ENCODE measurements at regions not wholly inside any gene's neighbourhood (a gene's known extent, or its start where the extent isn't known, plus 50 kb on each side); places are given as distances from the start of the nearest gene placed in this dataset.

DNA sequence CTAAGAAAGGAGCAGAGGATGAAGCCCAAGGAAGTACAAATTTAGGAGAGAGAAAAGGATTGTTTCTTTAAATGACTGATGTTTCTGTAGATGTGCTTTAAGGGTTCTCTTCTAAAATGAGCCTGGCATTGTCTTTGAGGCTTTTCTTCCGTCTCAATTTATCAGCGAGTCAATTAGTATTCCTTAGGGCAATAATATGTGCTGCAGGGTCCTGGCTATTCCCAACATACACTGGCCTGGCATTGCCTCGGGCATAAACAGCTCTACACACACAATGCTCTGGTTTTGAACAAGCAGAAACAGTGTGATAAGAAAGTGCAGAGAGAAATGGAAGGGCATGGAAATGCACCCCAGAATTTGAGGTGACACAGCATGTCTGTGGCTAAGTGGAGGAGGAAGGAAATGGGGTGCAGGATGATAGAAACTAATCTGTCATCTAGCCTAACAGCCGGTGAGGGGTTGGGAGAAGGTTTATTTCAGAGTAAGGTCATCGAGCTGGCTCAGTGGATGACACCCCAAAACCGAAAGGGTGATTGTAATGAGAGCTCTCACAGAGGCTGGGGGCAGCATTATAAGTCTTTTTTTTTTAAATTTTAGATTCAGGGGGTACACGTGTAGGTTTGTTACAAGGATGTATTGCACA is 67.5 kb upstream of the ARHGAP21 start:
- H2BK5ac ChIP-seq (ENCODE audit: low read depth, low read length, poor library complexity, severe bottlenecking) = no peak overlapping the region
- H2AFZ ChIP-seq (replicated peaks; ENCODE audit: low read length, poor library complexity) = no peak overlapping the region
- no peaks in the 10 kb centered on the region; the same call in 1 of the 2 replicates for H3K27me3 ChIP-seq (ENCODE audit: control insufficient read depth, insufficient read depth, low read length)
- no peak overlapping the region for H3K27ac ChIP-seq (ENCODE audit: insufficient read depth, low read length)
- H4K5ac ChIP-seq (ENCODE audit: low read depth, low read length) = no peak overlapping the region
- intact Hi-C loops (cut with micrococcal nuclease) = no loop called here
- no peaks in the 10 kb centered on the region for H3K36me3 ChIP-seq (ENCODE audit: control insufficient read depth, insufficient read depth, low read length)
- H4K20me1 ChIP-seq (ENCODE audit: insufficient read depth, low read length) = no peaks in the 10 kb centered on the region
- H3K23ac ChIP-seq (ENCODE audit: low read depth, low read length) = no peak overlapping the region
- POLR2A ChIA-PET (ENCODE audit: unreplicated experiment) = no interaction called here
- CTCF ChIA-PET = no interaction called here
- BruUV-seq (replicated peaks) = no TSS peak
- DNase-seq (no peak), ATAC-seq (ENCODE audit: low read depth) (no peak)
- no peak overlapping the region for H4K91ac ChIP-seq (ENCODE audit: insufficient read depth, low read depth, low read length)
- no peak overlapping the region for H3K56ac ChIP-seq (ENCODE audit: extremely low read depth, insufficient read depth, low read length)
- WGBS, 2 experiments (ENCODE audit: extremely low coverage in 2 of 2, insufficient read length in 1 of 2) = no CpG with 5 or more reads among the region's 7 CpGs
- no peaks in the 10 kb centered on the region for H3K79me1 ChIP-seq (ENCODE audit: low read depth in 1 of 2, low read length in 2 of 2)
- no peak overlapping the region for H3K4me2 ChIP-seq (ENCODE audit: low read depth, low read length)
- no peak overlapping the region for H2BK20ac ChIP-seq (ENCODE audit: low read depth, low read length)
- no peak overlapping the region for H3K14ac ChIP-seq (replicated peaks; ENCODE audit: low read depth, low read length)
- in situ Hi-C loops (cut with MboI; ENCODE audit: low sequenced_read_pairs) = no loop called here
- H3K4me1 ChIP-seq (ENCODE audit: control insufficient read depth, insufficient read depth, low read length) = no peaks in the 10 kb centered on the region
- no peak overlapping the region for H2BK15ac ChIP-seq (ENCODE audit: low read depth, low read length)
- no peak overlapping the region for H3K18ac ChIP-seq (ENCODE audit: low read depth, low read length)
- H3K9me1 ChIP-seq (ENCODE audit: insufficient read depth, low read length) = no peaks in the 10 kb centered on the region
- peaks cover 2% of the 10 kb centered on the region; the same call in 1 of the 2 replicates for H3K9me3 ChIP-seq (ENCODE audit: control insufficient read depth, insufficient read depth, low read length)
- H3K9ac ChIP-seq (ENCODE audit: low read depth, low read length) = no peak overlapping the region
- H3K4ac ChIP-seq (ENCODE audit: low read depth, low read length) = no peak overlapping the region
- no peak overlapping the region for H2AK9ac ChIP-seq (replicated peaks; ENCODE audit: low read depth, low read length, poor library complexity)
- H2BK120ac ChIP-seq (ENCODE audit: low read depth, low read length) = no peak overlapping the region
- no peak overlapping the region for H2AK5ac ChIP-seq (ENCODE audit: low read depth, low read length)
- dilution Hi-C loops (cut with HindIII; ENCODE audit: low sequenced_read_pairs, unreplicated experiment) = no loop called here
- TF ChIP-seq, protein P1, sequence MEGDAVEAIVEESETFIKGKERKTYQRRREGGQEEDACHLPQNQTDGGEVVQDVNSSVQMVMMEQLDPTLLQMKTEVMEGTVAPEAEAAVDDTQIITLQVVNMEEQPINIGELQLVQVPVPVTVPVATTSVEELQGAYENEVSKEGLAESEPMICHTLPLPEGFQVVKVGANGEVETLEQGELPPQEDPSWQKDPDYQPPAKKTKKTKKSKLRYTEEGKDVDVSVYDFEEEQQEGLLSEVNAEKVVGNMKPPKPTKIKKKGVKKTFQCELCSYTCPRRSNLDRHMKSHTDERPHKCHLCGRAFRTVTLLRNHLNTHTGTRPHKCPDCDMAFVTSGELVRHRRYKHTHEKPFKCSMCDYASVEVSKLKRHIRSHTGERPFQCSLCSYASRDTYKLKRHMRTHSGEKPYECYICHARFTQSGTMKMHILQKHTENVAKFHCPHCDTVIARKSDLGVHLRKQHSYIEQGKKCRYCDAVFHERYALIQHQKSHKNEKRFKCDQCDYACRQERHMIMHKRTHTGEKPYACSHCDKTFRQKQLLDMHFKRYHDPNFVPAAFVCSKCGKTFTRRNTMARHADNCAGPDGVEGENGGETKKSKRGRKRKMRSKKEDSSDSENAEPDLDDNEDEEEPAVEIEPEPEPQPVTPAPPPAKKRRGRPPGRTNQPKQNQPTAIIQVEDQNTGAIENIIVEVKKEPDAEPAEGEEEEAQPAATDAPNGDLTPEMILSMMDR (conservative IDR thresholded peaks at IDR 0.05; ENCODE audit: low read depth, low read length) = no peak
- no peak for TF ChIP-seq RAD21 (IDR thresholded peaks at IDR 0.05; ENCODE audit: low read length)
- TF ChIP-seq CHD1 (IDR thresholded peaks at IDR 0.05; ENCODE audit: low read depth, low read length) = no peak
- no peak for TF ChIP-seq MAZ (IDR thresholded peaks at IDR 0.05; ENCODE audit: borderline replicate concordance, low read depth, low read length)
- TF ChIP-seq, protein P2, sequence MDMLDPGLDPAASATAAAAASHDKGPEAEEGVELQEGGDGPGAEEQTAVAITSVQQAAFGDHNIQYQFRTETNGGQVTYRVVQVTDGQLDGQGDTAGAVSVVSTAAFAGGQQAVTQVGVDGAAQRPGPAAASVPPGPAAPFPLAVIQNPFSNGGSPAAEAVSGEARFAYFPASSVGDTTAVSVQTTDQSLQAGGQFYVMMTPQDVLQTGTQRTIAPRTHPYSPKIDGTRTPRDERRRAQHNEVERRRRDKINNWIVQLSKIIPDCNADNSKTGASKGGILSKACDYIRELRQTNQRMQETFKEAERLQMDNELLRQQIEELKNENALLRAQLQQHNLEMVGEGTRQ (IDR thresholded peaks at IDR 0.05; ENCODE audit: low read depth, low read length) = no peak
- TF ChIP-seq RFX5 (IDR thresholded peaks at IDR 0.05; ENCODE audit: low read depth, low read length) = no peak
- TF ChIP-seq MXI1 (IDR thresholded peaks at IDR 0.05; ENCODE audit: borderline replicate concordance, low read depth, low read length) = no peak
- no peak for TF ChIP-seq POLR2A (IDR thresholded peaks at IDR 0.05; ENCODE audit: low read depth, low read length)
- TF ChIP-seq SMC3 (IDR thresholded peaks at IDR 0.05; ENCODE audit: low read depth, low read length) = no peak
- TF ChIP-seq, protein P3, sequence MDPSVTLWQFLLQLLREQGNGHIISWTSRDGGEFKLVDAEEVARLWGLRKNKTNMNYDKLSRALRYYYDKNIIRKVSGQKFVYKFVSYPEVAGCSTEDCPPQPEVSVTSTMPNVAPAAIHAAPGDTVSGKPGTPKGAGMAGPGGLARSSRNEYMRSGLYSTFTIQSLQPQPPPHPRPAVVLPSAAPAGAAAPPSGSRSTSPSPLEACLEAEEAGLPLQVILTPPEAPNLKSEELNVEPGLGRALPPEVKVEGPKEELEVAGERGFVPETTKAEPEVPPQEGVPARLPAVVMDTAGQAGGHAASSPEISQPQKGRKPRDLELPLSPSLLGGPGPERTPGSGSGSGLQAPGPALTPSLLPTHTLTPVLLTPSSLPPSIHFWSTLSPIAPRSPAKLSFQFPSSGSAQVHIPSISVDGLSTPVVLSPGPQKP (IDR thresholded peaks at IDR 0.05; ENCODE audit: borderline replicate concordance, low read depth, low read length) = no peak
- TF ChIP-seq RCOR1 (IDR thresholded peaks at IDR 0.05; ENCODE audit: insufficient replicate concordance, low read length) = no peak
- TF ChIP-seq CEBPB (IDR thresholded peaks at IDR 0.05; ENCODE audit: low read depth, low read length) = no peak
- TF ChIP-seq MAFK (IDR thresholded peaks at IDR 0.05; ENCODE audit: low read depth, low read length) = no peak
- TF ChIP-seq NFE2L2 (IDR thresholded peaks at IDR 0.05; ENCODE audit: low read depth, low read length) = no peak
- TF ChIP-seq BHLHE40 (IDR thresholded peaks at IDR 0.05; ENCODE audit: low read depth, low read length) = no peak
- H3K4me3 ChIP-seq (ENCODE audit: insufficient read depth, low read depth, low read length) = no peak overlapping the region
- H4K8ac ChIP-seq (ENCODE audit: low read depth in 2 of 2, low read length in 2 of 2) = no peak overlapping the region

All from IMR-90 (cell line).